ENCODE measurements at regions not wholly inside any gene's neighbourhood (a gene's known extent, or its start where the extent isn't known, plus 50 kb on each side); places are given as distances from the start of the nearest gene placed in this dataset.

- TF ChIP-seq CTCF (IDR thresholded peaks at IDR 0.05; ENCODE audit: low read length) (no peak), EZH2 (optimal IDR thresholded peaks at IDR 0.05; ENCODE audit: low read depth, low read length) (no peak)
These were observed 94.5 kb upstream of the MKLN1 start for GRCh38 chr7:131233193-131233592.
